ENCODE measurements at regions not wholly inside any gene's neighbourhood (a gene's known extent, or its start where the extent isn't known, plus 50 kb on each side); places are given as distances from the start of the nearest gene placed in this dataset.

- no peak for DNase-seq
- intact Hi-C loops (cut with DNase I; ENCODE audit: low total_unique reads) = no loop called here
These were observed 107.4 kb upstream of the GRIK2 start for GRCh38 chr6:101286146-101286545.

GRCh38 chr6:101290346-101290745, 103.2 kb upstream of the GRIK2 start:
- H3K27me3 ChIP-seq = no peaks in the 10 kb centered on the region
- H3K27ac ChIP-seq = no peak overlapping the region
- TF ChIP-seq EP300 (IDR thresholded peaks at IDR 0.05) (no peak), CTCF (IDR thresholded peaks at IDR 0.05) (no peak), POLR2AphosphoS5 (IDR thresholded peaks at IDR 0.05) (no peak), POLR2A (IDR thresholded peaks at IDR 0.05) (no peak)
- no peak overlapping the region for H3K4me3 ChIP-seq
- DNase-seq = no peak
- intact Hi-C loops (cut with DNase I; ENCODE audit: low total_unique reads) = no loop called here
- no peaks in the 10 kb centered on the region for H3K36me3 ChIP-seq
- H3K9me3 ChIP-seq = peaks cover 0 to 17% (median 6%) of the 10 kb centered on the region in 4 donors
- no peaks in the 10 kb centered on the region for H3K4me1 ChIP-seq
- 59 to 72% (median 61%) methylated on average over 2 of the region's 2 CpGs for WGBS, 5 donors

More at GRCh38 chr6:101286146-101286545, 107.4 kb upstream of the GRIK2 start:
- peaks cover 0 to 26% (median 0%) of the 10 kb centered on the region in 4 donors for H3K9me3 ChIP-seq
- no peaks in the 10 kb centered on the region for H3K36me3 ChIP-seq
- no peak overlapping the region for H3K27ac ChIP-seq
- WGBS, 5 donors = 29 to 44% (median 32%) methylated on average over 2 of the region's 2 CpGs
- no peak overlapping the region for H3K4me3 ChIP-seq
- TF ChIP-seq EP300 (IDR thresholded peaks at IDR 0.05) (no peak), POLR2A (IDR thresholded peaks at IDR 0.05) (no peak), CTCF (IDR thresholded peaks at IDR 0.05) (no peak), POLR2AphosphoS5 (IDR thresholded peaks at IDR 0.05) (no peak)
- no peaks in the 10 kb centered on the region for H3K4me1 ChIP-seq
- no peaks in the 10 kb centered on the region for H3K27me3 ChIP-seq

GRCh38 chr6:101294051-101294638, 99.4 kb upstream of the GRIK2 start:
- intact Hi-C loops (cut with DNase I; ENCODE audit: low total_unique reads) = no loop called here
- Histone ChIP-seq H3K27me3 (no peaks in the 10 kb centered on the region), H3K4me1 (no peaks in the 10 kb centered on the region), H3K36me3 (no peaks in the 10 kb centered on the region), H3K4me3 (no peak overlapping the region), H3K9me3 (peaks cover 0 to 17% (median 6%) of the 10 kb centered on the region in 4 donors), H3K27ac (no peak overlapping the region)
- 70 to 90% (median 84%) methylated on average over 5 of the region's 5 CpGs for WGBS, 5 donors
- DNase-seq = no peak
- TF ChIP-seq CTCF (IDR thresholded peaks at IDR 0.05) = no peak
- no peak for TF ChIP-seq POLR2AphosphoS5 (IDR thresholded peaks at IDR 0.05)
- TF ChIP-seq EP300 (IDR thresholded peaks at IDR 0.05) = no peak
- no peak for TF ChIP-seq POLR2A (IDR thresholded peaks at IDR 0.05)

GRCh38 chr6:101294676-101295075, 98.8 kb upstream of the GRIK2 start:
- Histone ChIP-seq H3K9me3 (peaks cover 0 to 17% (median 6%) of the 10 kb centered on the region in 4 donors), H3K4me3 (no peak overlapping the region), H3K27ac (no peak overlapping the region), H3K27me3 (no peaks in the 10 kb centered on the region), H3K4me1 (no peaks in the 10 kb centered on the region), H3K36me3 (no peaks in the 10 kb centered on the region)
- TF ChIP-seq CTCF (IDR thresholded peaks at IDR 0.05) (no peak), POLR2AphosphoS5 (IDR thresholded peaks at IDR 0.05) (no peak), POLR2A (IDR thresholded peaks at IDR 0.05) (no peak), EP300 (IDR thresholded peaks at IDR 0.05) (no peak)
- DNase-seq = no peak
- intact Hi-C loops (cut with DNase I; ENCODE audit: low total_unique reads) = no loop called here
